ENCODE measurements at regions not wholly inside any gene's neighbourhood (a gene's known extent, or its start where the extent isn't known, plus 50 kb on each side); places are given as distances from the start of the nearest gene placed in this dataset.
"Not testable (repeated sequence)": the region's sequence is repeated elsewhere in the genome, so short reads cannot be mapped to it uniquely, and the experiment has no call there.

- DNase-seq (ENCODE audit: low spot score): not testable (repeated sequence)
These were observed 128.6 kb downstream of the ACTR3 start for GRCh38 chr2:114018464-114018863.

GRCh38 chr2:114020668-114021067 lies 130.8 kb downstream of the ACTR3 start:
- no peak for DNase-seq (ENCODE audit: low spot score)

DNA sequence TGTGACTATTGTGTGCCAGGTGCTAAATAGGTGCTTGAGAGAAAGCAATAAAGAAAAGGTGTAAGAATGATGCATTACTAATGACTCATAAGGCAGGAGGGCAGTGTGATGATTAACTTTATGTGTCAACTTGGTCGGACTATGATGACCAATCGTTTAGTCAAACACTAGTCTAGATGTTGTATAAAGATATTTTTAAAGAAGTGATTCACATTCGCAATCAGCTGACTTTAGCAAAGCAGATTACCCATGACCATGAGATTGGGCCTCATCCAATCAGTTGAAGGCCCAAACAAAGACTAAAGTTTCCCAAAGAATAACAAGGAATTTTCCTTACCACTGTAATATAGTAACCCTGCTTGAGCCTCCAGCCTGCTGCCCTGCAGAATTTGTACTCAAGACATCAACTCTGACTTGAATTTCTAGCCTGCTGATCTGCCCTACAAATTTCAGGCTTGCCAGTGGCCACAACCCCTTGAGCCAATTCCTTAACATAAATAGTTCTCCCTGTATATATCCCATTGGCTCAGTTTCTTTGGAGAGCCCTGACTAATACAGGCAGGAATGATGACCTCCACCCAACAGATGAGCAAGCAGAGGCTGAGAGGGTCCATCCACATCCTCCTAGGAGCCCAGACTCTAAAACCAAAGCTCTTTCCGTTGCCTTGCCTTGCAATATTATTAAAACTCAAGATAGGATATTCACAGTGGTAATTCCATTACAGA lies 132.6 kb downstream of the ACTR3 start:
- peak; percentile 87 for DNase-seq (ENCODE audit: low spot score)

GRCh38 chr2:114024326-114024725 lies 134.4 kb downstream of the ACTR3 start:
- DNase-seq (ENCODE audit: low spot score): no peak

- DNase-seq (ENCODE audit: low spot score): no peak
These were observed 135.1 kb downstream of the ACTR3 start for GRCh38 chr2:114025030-114025429.

DNA sequence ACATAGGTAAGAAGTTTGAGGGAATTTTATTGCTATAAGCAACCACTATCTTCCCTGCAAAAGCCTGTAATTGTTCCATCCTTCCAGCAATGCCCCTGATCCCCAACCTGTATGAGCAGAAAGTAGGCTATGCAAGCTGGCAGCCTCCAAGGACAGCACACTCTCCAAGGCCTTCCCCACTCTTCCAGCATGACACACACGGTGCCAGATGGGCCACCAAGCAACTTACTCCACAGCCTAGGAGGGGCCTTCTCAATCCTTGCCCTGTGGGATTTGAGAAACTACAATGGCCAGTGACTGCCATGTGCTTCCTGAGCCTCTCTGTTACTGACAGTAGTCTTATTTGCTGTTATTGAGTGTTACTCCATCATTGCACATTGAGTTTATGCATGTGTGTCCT lies 137.5 kb downstream of the ACTR3 start:
- no peak for DNase-seq (ENCODE audit: low spot score)

DNA sequence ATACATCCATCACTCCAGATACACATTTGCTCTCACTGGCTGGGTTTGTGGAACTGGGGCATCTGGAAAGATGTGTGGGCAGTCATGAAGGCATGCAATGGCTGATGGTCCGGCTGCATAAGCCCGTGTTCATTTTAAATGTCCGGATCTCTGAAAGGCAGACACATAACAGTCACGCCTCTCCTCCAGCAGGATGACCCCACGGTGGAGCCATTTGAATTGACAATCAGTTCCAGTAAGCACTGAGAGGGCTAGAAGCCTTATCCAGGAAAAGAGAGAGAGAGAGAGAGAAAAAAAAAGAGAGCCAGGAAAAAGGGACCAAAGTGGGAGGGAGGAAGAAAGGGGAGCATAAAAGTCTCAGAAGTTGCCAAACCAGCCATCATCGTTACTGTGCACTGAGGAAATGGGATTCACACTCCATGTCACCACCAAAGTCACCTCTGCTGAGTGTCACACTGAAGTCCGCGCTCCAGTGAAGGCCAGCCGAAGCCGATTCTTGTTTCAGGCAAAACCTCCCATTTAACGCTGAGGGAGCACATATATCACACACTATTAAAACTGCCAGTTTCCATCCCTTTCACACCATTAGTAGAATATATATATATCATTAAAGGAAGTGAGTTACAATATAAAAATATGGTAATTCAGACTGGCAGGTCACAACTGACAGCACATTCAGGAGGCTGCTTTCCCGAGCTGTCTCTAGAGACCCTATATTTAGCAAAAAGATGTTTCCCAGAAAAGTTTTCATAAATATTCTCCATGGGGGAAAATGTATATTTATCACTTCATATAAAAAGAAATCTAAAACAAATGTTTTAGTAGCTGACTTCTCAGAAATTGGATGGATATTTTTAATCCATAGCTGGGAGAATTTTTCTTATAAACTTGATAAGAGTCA lies 142.0 kb downstream of the ACTR3 start:
- DNase-seq (ENCODE audit: low spot score): no peak

- no peak for DNase-seq (ENCODE audit: low spot score)
These were observed 142.8 kb downstream of the ACTR3 start for GRCh38 chr2:114032705-114033104.

DNA sequence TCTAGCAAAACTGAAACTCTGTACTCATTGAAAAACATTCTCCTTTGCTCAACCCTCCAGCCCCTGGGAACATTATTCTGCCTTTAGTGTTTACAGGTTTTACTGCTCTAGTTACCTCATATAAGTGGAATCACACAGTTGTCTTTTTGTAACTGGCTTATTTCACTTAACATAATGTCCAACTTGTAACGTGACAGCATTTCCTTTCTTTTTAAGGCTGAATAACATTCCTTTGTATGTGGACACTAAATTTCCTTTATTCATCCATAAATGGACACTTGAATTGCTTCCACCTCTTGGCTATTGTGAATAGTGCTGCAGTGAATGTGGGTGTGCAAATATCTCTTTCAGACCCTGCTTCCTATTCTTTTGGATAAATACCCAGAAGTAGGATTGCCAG lies 144.9 kb downstream of the ACTR3 start:
- no peak for DNase-seq (ENCODE audit: low spot score)

- DNase-seq (ENCODE audit: low spot score): no peak
These were observed 148.8 kb downstream of the ACTR3 start for GRCh38 chr2:114038710-114039109.

GRCh38 chr2:114039677-114040076 lies 149.8 kb downstream of the ACTR3 start:
- DNase-seq (ENCODE audit: low spot score): no peak

- no peak for DNase-seq (ENCODE audit: low spot score)
These were observed 150.9 kb downstream of the ACTR3 start for GRCh38 chr2:114040826-114041225.

GRCh38 chr2:114044985-114045384 lies 155.1 kb downstream of the ACTR3 start:
- DNase-seq (ENCODE audit: low spot score): no peak

DNA sequence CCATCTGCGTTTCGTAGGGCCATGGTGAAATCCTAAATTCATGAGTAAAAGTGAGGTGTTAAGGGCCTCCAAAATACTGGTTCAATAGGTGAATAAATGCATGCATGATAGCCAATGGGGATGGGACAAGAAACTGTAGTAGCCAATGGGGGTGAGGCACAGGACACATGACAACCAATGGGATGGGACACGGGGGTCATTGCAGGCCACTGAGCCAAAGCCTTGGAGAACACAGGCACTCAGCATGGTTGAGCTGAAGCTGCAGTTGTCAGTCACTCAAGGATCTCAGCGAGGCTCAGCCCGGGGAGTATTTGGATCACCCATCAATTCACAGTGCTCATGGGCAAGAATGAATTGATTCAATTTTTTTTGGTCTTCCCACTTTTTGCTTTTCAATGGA lies 156.5 kb downstream of the ACTR3 start:
- no peak for DNase-seq (ENCODE audit: low spot score)

GRCh38 chr2:114046866-114047435 lies 157.1 kb downstream of the ACTR3 start:
- no peak for DNase-seq (ENCODE audit: low spot score)

GRCh38 chr2:114049280-114049679 lies 159.4 kb downstream of the ACTR3 start:
- DNase-seq (ENCODE audit: low spot score): no peak

GRCh38 chr2:114049826-114050225 lies 159.9 kb downstream of the ACTR3 start:
- no peak for DNase-seq (ENCODE audit: low spot score)

- no peak for DNase-seq (ENCODE audit: low spot score)
These were observed 166.6 kb downstream of the ACTR3 start for GRCh38 chr2:114056294-114057143.

GRCh38 chr2:114057638-114058037 lies 167.7 kb downstream of the ACTR3 start:
- DNase-seq (ENCODE audit: low spot score): no peak

GRCh38 chr2:114061566-114062098 lies 171.7 kb downstream of the ACTR3 start:
- DNase-seq (ENCODE audit: low spot score): no peak

DNA sequence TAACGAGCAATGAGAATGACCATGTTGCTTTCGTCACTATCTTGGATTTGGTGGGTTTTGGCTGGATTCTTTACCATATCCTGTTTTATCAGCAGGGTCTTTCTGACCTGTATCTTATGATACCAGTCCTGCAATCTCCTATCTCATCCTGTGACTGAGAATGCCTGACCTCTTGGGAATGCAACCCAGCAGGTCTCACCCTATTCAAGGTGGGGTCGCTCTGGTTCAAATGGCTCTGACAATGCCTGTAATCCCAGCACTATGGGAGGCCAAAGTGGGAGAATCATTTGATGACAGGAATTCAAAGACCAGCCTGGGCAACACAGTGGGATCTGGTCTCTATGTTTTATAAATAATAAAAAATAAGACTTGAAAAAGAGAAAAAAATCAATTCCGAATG lies 173.5 kb downstream of the ACTR3 start:
- no peak for DNase-seq (ENCODE audit: low spot score)

GRCh38 chr2:114065731-114066130 lies 175.8 kb downstream of the ACTR3 start:
- no peak for DNase-seq (ENCODE audit: low spot score)

Data from RKO (cell line).